Ectodermal cell (in vitro differentiated cells): ENCODE measurements at regions not wholly inside any gene's neighbourhood (a gene's known extent, or its start where the extent isn't known, plus 50 kb on each side); places are given as distances from the start of the nearest gene placed in this dataset.

Experiments
- H3K27ac ChIP-seq: 2 replicates; pipeline ENCODE4 v1.7.0; 2013; ENCODE audit warnings: mild to moderate bottlenecking, low read depth, low read length; ENCODE audit not compliant: insufficient read depth, poor library complexity, severe bottlenecking
- H3K27me3 ChIP-seq: 2 replicates; pipeline ENCODE4 v1.7.0; 2013; ENCODE audit warnings: mild to moderate bottlenecking, low read length; ENCODE audit not compliant: insufficient read depth, control insufficient read depth, poor library complexity, severe bottlenecking
- H3K36me3 ChIP-seq: one replicate; pipeline ENCODE4 v1.7.0; 2013; ENCODE audit warnings: low read length; ENCODE audit not compliant: control insufficient read depth, insufficient read depth
- H3K4me1 ChIP-seq: one replicate; pipeline ENCODE4 v1.7.0; 2013; ENCODE audit warnings: low read length; ENCODE audit not compliant: control insufficient read depth, insufficient read depth
- H3K4me3 ChIP-seq: 2 replicates; pipeline ENCODE4 v1.7.0; 2013; ENCODE audit warnings: low read depth, low read length, control low read depth; ENCODE audit not compliant: insufficient read depth
- H3K9me3 ChIP-seq: 2 replicates; pipeline ENCODE4 v1.7.0; 2013; ENCODE audit warnings: mild to moderate bottlenecking, low read length, moderate library complexity; ENCODE audit not compliant: control insufficient read depth
- WGBS, 2 experiments: methylation state at CpG; one replicate each; pipeline ENCODE4 v1.1.7; 2013; ENCODE audit warnings: missing lambda C conversion rate in 2 of 2; 5-methylcytosine and 5-hydroxymethylcytosine counted together

DNA sequence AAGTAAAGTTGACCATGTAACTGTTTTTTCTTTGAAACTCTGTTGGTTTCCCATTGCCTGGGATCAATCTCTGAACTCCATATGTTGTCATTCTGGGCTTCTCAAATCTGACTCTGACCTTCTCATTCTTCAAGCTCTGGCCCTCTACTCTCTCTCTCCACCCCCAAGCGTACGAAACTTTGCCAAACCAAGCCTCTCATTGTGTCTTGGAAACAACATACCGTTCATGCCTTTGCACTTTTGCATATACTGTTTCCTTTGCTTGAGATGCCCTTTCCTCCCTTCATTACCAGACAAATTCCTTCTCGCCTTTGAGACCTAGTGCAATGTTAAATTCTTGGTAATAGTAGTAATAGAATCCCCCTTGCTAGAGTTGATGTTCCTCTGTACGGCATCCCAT, 113.7 kb downstream of the OLFM4 start:
- Histone ChIP-seq H3K27me3 (no peaks in the 10 kb centered on the region), H3K9me3 (no peaks in the 10 kb centered on the region), H3K4me3 (no peak overlapping the region), H3K4me1 (peaks cover 11% of the 10 kb centered on the region), H3K36me3 (no peaks in the 10 kb centered on the region), H3K27ac (no peak overlapping the region)
- WGBS, 2 experiments = 92 to 93% methylated on average over 5 of the region's 5 CpGs

DNA sequence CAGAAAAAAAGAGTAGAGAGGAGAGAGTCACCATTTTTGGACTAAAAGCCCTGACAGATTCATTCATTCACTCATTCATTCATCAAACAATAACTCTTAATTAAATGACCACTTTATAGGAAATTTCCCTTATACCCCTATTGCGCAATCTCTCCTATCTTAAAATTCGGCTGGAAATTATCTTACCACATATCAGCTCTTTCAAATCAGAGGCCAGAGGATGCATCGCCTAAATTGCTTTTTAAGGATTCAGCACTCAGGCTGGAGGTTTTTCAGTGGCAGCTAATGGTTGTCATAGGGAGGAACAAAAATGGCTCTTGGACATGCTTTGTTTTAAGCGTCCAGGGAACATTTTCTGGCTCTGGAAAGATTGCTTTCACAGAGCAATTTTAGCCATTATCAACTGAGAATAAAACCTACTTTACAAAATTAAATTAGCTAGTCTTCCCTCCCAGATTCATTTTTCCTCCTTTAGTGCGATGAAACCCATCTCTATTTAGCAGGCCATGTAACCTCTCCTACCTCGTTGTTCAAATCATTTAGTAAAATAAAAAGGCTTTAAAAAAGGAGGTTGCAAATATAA, 115.2 kb downstream of the OLFM4 start:
- H3K4me1 ChIP-seq = peaks cover 11% of the 10 kb centered on the region
- 93 to 94% methylated on average over 5 to 6 of the region's 6 CpGs for WGBS, 2 experiments
- H3K4me3 ChIP-seq = no peak overlapping the region
- no peaks in the 10 kb centered on the region for H3K27me3 ChIP-seq
- H3K36me3 ChIP-seq = no peaks in the 10 kb centered on the region
- H3K27ac ChIP-seq = no peak overlapping the region
- H3K9me3 ChIP-seq = no peaks in the 10 kb centered on the region

DNA sequence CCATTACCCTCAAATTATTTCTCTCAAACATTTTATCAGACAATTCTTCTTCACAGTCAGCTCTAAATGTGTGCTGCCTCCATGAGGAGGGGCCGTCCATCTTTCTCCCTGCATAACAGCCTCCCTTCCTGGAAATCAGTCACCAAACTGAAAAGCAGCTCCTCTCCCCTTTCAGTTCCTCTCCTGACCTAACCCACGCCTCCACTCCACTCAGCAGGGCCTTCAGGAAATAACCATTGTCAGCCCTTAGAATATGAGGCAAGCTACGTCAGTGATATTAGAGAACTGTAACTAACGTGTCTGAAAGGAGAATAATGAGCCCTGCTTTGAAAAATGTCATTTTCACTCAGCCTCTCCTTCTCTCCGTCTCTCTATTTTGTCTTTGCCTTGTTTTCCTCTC, 116.2 kb downstream of the OLFM4 start:
- Histone ChIP-seq H3K4me1 (peaks cover 11% of the 10 kb centered on the region), H3K36me3 (no peaks in the 10 kb centered on the region), H3K9me3 (no peaks in the 10 kb centered on the region), H3K27ac (no peak overlapping the region), H3K27me3 (no peaks in the 10 kb centered on the region), H3K4me3 (no peak overlapping the region)
- WGBS, 2 experiments = 78 to 87% methylated on average over 5 of the region's 5 CpGs

DNA sequence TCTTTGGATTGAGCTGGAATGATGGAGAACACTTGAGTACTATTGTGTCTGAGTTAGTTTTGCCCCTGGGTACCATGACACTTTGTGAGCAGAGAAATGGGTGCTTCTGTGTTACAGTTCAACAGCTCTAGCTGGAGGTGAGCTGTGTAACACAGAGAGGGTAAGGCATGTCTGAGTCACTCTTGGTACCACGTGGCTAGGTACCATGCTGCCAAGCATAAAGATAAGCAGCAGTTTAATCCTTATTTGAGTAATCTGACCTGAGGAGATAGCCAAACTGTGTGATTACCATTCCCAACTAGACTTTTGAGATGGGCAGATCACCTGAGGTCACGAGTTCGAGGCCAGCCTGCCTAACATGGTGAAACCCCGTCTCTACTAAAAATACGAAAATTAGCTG, 122.0 kb downstream of the OLFM4 start:
- Histone ChIP-seq H3K4me1 (peaks cover 5% of the 10 kb centered on the region), H3K36me3 (no peaks in the 10 kb centered on the region), H3K9me3 (no peaks in the 10 kb centered on the region), H3K27ac (no peak overlapping the region), H3K4me3 (no peak overlapping the region), H3K27me3 (no peaks in the 10 kb centered on the region)
- 88 to 93% methylated on average over 5 of the region's 5 CpGs for WGBS, 2 experiments

DNA sequence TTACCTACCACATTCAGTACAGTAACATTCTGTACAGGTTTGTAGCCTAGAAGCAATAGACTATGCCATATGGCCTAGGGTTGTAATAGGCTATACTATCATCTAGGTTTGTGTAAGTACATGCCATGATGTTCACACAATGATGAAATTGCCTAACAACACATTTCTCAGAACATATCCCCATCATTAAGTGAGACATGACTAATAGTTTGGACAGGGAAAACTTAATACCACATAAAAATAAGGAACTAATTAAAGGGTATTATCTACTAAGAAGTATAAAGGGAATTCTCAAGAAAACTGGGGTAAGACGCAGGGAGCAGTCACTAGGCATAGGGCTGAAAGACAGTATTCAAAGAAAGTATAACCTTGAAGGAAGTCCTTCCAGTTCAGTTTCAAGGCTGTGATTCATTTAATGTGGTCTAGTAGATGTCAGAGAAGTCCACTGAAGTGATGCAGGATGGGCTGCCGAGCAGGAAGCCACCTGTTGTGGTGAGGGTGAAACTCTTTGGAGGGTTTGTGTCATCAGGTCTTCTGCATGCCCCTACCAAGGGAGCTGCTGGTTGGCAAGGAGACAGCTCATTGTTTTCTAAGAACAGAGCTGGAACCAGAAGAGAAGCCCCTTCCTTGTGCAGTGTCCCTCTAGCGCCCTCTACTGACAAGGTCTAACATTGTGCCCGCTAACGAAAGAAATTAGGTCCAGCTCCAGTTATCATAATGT, 122.9 kb downstream of the OLFM4 start:
- H3K36me3 ChIP-seq = no peaks in the 10 kb centered on the region
- H3K4me3 ChIP-seq = no peak overlapping the region
- 22 to 23% methylated on average over 5 of the region's 5 CpGs for WGBS, 2 experiments
- no peak overlapping the region for H3K27ac ChIP-seq
- peaks cover 5% of the 10 kb centered on the region for H3K4me1 ChIP-seq
- H3K9me3 ChIP-seq = no peaks in the 10 kb centered on the region
- H3K27me3 ChIP-seq = no peaks in the 10 kb centered on the region

DNA sequence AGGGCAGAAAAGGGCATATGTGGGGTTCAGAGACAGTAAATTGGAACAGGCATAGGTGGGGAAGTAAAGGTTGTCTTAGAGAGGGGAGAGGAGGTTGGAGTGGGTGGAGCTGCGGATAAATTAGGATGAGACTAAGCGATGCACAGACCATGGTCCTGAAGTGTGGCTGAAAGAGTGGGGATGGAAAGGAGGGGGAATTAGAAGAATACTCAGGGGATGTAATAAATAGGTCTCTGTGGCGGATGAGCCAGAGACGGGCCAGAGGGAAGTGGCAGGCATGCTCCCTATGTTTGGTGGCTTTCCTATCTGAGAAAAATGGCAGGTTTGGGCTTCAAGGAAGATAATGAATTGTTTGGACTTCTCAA, 123.4 kb downstream of the OLFM4 start:
- H3K27me3 ChIP-seq = no peaks in the 10 kb centered on the region
- 30 to 37% methylated on average over 4 of the region's 4 CpGs for WGBS, 2 experiments
- H3K36me3 ChIP-seq = no peaks in the 10 kb centered on the region
- H3K9me3 ChIP-seq = no peaks in the 10 kb centered on the region
- H3K27ac ChIP-seq = no peak overlapping the region
- peaks cover 5% of the 10 kb centered on the region for H3K4me1 ChIP-seq
- H3K4me3 ChIP-seq = no peak overlapping the region

DNA sequence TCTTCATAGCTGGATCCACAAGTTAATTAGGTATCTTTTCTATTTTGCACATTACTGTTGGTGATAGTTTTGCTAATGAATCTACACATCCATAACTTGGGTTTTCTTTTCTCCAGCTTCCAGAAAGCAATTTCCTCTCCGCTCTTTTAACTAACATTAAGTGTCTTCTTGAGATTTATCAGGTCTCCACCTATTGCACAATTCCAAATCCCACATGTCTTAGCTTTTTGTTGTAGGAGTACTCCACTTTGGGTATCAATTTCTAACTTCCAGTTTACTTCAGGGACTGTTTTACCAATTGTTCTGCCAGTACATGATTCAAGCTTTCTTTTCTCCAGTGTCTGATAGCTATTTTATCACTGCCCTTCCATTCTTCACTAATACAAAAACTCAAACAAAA, 129.6 kb downstream of the OLFM4 start:
- no peaks in the 10 kb centered on the region for H3K36me3 ChIP-seq
- H3K9me3 ChIP-seq = no peaks in the 10 kb centered on the region
- no peak overlapping the region for H3K27ac ChIP-seq
- no peaks in the 10 kb centered on the region for H3K27me3 ChIP-seq
- 94 to 100% methylated on average over 1 of the region's 1 CpG for WGBS, 2 experiments
- H3K4me3 ChIP-seq = no peak overlapping the region
- peaks cover 17% of the 10 kb centered on the region for H3K4me1 ChIP-seq

DNA sequence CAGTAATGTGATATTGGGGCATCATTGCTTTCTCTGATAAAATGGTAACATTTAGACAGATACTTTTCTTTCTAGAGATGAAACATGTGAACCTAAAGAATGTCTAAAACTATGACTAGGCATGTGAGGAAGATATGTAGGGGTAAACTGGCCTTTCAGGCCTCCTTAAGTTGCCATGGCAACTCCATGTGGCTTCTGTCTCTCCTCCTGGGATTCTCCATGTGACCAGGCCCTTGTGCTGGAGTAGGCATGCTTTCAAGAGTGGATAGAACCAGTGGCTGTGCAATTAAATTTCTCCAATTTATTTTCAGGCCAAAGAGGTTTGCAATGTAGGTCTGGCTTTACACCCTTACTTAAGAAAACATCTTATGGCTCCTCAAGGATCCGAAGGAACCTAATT, 130.8 kb downstream of the OLFM4 start:
- Histone ChIP-seq H3K4me1 (peaks cover 18% of the 10 kb centered on the region), H3K36me3 (no peaks in the 10 kb centered on the region), H3K9me3 (no peaks in the 10 kb centered on the region), H3K27me3 (no peaks in the 10 kb centered on the region), H3K27ac (no peak overlapping the region), H3K4me3 (no peak overlapping the region)
- 100% methylated on average over 1 of the region's 1 CpG for WGBS, 2 experiments

DNA sequence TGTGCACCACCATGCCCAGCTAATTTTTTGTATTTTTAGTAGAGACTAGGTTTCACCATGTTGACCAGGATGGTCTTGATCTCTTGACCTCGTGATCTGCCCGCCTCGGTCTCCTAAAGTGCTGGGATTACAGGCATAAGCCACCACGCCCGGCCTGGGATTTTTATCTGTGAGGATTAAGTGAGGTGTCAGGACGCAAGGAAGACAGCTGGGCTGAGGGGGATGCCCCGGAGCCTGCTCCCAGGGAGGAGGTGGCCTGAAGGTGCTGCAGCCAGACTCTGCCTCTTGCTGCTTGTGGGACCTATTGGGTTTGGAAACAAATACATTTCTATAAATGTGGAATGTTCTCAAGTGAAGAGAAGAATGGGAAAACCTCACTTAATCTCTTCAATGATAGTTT, 131.6 kb downstream of the OLFM4 start:
- 86 to 92% methylated on average over 7 of the region's 7 CpGs for WGBS, 2 experiments
- Histone ChIP-seq H3K27ac (no peak overlapping the region), H3K4me1 (peaks cover 25% of the 10 kb centered on the region), H3K27me3 (no peaks in the 10 kb centered on the region), H3K36me3 (no peaks in the 10 kb centered on the region), H3K9me3 (no peaks in the 10 kb centered on the region), H3K4me3 (no peak overlapping the region)

DNA sequence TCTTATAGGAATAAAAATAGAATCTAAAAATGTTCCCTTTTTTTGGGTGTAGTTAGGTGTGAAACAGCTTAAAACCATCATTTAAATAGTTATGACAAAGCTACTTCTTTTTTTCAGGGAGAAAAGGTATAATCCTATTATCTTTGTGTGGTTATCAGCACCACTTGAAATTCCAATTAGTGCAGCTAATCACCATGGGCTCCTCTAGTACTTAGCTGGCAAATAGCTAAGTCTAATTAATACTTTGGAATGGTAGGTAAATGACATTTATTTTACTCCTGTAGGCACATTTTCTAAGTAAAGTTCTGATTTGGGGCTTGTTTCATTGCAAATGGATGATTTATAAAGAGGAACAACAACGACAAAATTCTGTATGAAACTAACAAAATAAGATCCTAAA, 132.6 kb downstream of the OLFM4 start:
- peaks cover 33% of the 10 kb centered on the region for H3K4me1 ChIP-seq
- H3K36me3 ChIP-seq = no peaks in the 10 kb centered on the region
- no peak overlapping the region for H3K27ac ChIP-seq
- no peaks in the 10 kb centered on the region for H3K9me3 ChIP-seq
- 100% methylated on average over 1 of the region's 1 CpG; no CpG with 5 or more reads in 1 of the 2 experiments for WGBS, 2 experiments
- no peak overlapping the region for H3K4me3 ChIP-seq
- H3K27me3 ChIP-seq = no peaks in the 10 kb centered on the region
